ENCODE measurements at regions not wholly inside any gene's neighbourhood (a gene's known extent, or its start where the extent isn't known, plus 50 kb on each side); places are given as distances from the start of the nearest gene placed in this dataset.

DNA sequence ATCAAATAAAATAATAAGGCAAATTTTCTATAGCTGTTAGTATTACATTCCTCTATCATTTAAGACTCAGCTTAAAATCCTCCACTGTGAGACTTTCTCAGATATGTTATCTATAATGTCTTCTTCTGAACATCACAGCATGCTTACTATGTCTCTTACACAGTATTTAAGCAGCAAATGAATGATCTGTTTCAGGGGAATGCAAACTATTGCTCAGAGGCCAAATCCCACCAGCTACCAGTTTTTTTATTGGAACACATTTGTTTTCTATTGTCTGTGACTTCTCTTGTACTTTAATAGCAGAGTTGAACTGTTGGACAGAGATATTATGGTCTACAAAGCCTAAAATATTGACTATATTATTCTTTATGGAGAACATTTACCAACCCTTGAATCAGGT lies 59.6 kb downstream of the C3orf38 start:
- DNase-seq (ENCODE audit: low read depth in 2 of 3, low spot score in 2 of 3), result no peak

DNA sequence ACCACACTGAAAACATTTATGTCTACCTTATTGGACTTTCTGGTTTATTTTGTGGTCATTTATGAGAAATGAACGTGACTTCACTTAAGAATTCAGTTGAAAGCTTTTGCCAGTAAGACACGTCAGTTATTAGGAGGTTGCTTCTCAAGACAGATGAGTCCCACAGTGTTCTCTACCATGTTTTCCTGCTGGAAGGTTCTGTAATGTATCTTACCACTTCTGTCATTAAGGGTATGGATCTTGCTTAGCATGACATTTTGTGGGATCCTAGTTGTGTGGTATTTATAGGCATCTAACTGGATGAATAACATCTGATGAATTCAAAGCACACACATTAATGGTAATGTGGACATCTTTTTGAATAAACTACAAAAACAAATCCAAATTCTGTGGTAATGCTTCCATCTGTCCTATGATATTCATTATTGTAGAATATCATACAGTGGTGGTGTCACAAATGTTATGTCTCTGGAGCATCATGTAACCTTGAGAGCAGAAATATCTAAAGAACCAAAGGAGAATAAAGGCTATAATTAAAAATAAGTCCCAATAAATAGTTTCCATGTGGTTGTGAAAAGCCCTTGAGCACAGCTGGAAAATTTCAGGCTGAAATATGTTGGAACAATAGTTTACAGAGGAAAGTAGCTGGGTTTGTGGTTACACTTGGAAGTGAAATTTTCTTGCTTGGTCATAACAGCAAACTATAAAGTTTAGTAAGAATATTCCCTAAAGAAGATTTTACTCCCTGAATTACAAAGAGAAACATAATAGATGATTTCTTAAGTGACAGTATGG lies 61.5 kb downstream of the C3orf38 start:
- DNase-seq (ENCODE audit: low read depth in 2 of 3, low spot score in 2 of 3), result no peak

DNA sequence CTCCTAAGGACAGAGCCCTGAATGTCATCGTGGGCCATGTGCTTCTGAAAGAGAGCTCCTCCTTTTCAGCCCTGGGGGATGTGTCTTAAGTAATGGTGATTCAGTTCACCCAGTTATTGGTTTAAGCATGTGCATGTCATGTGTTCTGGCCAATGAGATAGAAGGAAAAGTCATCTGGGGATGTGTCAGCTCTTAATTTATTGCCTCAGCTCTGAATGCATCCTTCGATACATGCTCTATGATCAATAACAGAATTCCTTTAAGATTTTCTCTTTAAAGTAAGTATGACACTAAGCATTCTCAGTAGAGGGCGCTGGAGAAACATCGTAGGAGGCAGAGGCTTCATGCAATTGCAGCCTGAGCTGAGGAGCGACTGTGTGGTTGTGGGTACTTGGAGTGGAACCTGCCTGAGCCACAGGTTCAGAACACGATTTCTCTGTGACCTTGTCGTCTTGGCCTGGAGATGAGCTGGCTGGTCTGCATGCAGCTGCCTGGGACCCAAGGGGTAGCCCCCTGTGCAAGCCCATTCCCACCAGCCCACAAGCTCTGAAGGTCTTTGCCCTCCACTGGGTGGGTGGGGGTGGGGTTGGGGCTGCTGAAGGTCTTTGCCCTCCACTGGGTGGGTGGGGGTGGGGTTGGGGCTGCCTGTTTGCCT lies 69.5 kb downstream of the C3orf38 start:
- peak in 2 of 3 donors; percentile 46 to 71 for DNase-seq (ENCODE audit: low read depth in 2 of 3, low spot score in 2 of 3)

DNA sequence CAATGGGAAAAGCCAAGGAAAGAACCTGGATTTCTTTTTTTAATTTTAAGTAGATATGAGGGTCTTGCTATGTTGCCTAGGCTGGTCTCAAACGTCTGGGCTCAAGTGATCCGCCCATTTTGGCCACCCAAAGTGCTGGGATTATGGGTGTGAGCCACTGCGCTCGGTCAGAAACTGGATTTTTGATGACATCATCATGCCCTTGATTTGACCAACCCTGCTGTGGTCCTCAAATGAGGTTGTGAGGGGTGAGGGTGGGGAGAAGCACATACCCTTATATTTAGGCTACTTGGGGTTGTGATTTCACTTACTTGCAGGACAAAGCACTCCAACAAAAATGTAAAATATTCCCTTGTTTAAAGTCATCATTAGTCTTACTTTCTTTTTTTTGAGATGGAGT lies 70.4 kb downstream of the C3orf38 start:
- DNase-seq (ENCODE audit: low read depth in 2 of 3, low spot score in 2 of 3), result no peak

DNA sequence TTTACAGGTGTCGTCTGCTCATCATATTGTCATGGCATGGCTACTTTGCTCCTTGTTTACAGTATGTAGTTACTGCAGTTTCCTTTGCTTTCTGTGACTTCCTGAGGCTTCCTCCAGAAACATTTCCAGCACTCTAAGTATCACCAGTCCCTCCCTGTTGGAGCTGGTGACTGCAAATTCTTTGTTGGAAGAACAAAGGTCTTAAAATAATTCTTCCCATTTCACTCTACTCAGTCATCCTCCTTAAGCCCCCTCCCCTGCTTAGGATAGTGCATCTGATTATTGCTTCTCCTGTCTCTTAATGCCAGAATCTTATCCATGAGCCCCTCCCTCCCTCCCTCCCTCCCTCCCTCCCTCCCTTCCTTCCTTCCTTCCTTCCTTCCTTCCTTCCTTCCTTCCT lies 72.0 kb downstream of the C3orf38 start:
- DNase-seq (ENCODE audit: low read depth in 2 of 3, low spot score in 2 of 3), result no peak

DNA sequence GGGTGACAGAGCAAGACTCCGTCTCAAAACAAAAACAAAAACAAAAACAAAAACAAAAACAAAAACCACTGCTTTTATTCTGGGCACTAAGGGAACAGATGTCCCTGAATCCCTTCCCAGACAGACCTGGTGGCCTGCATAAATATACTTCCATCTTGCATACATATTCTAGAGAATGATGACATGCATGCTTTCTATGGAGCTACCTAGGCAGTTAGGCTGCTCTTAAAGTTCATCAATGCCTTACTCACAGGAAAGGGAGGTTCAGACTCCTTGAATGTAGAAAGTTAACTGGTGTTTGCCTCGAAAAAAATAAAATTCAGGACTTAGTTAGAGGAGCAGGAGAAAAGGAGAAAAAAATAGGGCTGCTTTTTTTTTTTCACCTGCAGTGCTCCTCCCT lies 72.6 kb downstream of the C3orf38 start:
- no peak for DNase-seq (ENCODE audit: low read depth in 2 of 3, low spot score in 2 of 3)

DNA sequence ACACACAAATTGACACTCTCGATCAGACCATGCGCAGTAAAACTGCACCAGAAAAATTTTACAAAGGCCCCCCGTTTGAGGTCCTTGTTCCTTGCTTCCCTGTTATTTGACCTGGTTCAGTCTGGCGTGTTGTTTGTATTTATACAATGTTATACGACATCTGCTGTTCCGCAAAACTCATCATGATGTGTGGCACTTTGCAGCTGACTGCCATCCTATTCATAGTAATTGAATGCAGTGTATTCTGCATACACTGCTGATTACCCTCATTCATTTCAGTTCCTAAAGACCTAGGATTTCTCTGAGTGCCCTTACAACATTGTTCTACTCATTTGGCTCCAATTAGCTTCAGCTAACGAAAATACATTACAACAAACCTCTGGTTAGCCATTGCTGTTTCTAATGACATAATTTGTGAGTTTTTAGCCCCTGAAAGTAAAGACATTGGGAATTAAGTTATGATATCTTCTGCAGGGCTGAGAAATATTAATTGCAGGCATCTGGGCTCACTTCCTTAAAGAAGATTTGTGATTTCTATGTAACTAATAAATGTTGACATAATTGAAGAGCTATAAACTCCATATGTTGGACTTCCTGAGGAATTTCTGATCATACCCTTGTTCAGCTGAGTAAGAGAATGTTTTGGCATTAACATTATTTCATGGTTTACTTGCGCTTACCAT lies 75.7 kb downstream of the C3orf38 start:
- DNase-seq (ENCODE audit: low read depth in 2 of 3, low spot score in 2 of 3), result no peak

DNA sequence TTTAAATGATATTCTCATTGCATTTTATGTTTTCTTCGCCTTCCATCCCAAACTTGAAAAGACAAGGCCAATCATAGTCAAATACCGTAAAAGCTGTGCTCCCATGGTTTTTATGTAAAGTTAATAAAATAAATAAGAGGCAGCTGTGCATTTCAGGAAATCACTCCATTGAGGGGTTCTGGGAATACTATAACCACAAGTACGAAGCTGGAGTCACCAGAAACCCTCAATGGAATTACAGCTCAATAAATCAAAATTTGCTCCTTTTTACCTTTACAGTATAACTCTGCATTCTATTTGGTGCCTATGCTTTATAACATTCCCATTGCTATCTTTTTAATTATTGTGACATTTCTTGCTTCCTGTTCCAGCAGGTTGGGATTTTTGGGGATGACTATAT lies 77.2 kb downstream of the C3orf38 start:
- no peak for DNase-seq (ENCODE audit: low read depth in 2 of 3, low spot score in 2 of 3)

DNA sequence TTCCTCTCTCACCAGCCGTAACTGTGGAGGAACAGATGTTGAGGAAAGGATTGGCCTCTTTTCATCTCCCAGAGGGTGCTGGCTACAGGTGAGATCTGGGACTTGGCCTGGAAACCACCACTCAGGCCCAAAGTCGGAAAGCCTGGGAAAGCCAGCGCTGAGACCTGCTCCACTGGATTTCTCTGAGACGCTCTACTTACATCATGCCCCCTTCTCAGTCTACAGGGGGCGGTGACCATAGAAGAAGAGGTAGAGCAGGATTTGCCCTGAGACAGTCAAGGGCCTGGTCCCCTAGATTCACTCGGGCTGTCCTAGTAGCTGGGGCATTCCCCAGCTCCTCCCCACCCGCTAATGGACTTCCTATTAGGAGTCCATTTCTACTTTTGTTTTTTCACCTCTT lies 80.9 kb downstream of the C3orf38 start:
- DNase-seq (ENCODE audit: low read depth in 2 of 3, low spot score in 2 of 3), result no peak

DNA sequence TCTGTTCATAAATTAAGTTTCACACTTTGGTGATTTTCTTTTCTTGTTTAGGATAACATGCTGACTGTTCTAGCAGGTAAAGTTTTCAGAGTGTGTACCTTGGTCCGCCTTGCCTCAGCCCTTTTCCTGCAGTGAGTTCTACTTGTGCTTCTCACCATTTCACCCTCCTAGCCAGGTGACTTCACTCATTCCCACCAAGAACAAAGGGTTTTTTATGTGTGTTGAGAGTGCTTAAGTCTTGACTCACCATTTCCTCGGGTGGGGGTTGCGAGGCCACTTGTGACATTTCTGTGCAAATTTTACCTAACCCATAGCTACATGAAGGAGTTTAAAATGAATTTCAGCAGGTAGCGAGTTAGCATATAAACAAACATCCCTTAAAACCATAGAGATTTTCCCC lies 81.4 kb downstream of the C3orf38 start:
- no peak for DNase-seq (ENCODE audit: low read depth in 2 of 3, low spot score in 2 of 3)

DNA sequence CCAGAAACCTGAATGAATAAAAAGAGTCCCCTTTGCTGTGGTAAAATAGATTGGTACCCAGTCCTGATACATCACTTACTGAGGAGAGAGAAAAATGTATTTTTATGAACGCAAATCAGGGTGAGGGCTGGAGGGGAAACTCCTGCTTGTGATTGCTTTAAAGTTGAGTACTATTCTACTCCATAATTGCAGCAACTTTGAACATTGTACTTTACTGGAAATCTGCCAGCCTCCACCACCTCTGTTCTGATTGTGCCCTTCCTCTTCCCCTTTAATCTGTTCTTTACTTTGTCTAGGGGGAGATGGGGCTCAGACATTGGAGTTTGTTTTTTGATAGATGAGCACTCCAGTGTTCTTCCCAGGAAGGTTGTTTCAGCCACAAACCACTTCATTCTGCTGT lies 81.9 kb downstream of the C3orf38 start:
- no peak for DNase-seq (ENCODE audit: low read depth in 2 of 3, low spot score in 2 of 3)

DNA sequence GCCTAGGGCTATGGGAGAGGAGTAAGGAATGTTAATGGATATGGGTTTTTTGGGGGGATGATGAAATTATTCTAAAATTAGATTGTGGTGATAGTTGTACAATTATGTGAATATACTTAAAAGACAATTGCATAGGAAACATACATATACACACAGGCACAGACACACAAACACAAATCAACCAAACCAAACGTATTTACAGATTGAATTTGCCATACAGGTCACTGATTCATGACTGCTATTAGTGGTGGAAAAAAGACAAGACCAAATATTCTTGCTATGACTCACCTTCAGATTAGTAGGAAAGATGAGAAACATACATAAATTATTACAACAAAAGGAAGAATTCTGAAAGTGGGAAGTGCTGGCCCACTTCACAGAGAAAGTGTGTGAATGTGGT lies 85.3 kb downstream of the C3orf38 start:
- DNase-seq (ENCODE audit: low read depth in 2 of 3, low spot score in 2 of 3), result no peak

DNA sequence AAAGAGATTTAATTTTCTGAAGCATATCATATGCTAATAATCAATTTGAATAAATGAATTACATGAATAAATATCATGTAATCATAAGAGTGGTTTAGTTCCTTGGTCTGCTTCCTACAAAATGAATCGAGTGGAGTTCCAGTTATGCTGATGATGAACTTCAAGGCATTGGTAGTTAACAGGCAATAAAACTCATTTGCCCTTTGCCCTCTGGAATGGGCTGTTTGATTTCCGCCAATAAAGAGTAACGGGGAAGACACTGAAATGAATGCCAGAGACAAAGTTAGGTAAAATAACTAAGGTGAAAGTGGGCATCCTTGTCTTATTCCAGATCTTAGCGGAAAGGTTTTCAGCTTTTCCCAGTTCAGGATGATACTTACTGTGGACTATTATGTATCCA lies 90.1 kb downstream of the C3orf38 start:
- DNase-seq (ENCODE audit: low read depth in 2 of 3, low spot score in 2 of 3), result no peak

DNA sequence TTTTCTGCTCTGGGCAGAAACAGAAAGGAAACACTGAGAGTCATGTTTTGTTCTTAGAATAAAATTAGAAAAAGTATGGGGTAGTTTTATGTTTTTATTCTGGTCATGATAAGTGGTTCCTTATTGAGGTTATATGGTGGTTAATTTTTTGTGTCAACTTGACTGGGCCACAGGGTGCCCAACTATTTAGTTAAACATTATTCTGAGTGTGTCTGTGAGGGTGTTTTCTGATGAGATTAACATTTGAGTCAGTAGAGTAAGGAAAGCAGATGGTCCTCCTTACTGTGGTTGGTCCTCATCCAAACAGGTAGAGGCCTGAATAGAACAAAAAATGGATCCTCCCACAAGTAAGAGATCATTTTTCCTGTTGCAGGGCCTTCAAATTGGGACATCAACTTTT lies 98.9 kb downstream of the C3orf38 start:
- no peak for DNase-seq (ENCODE audit: low read depth in 2 of 3, low spot score in 2 of 3)

DNA sequence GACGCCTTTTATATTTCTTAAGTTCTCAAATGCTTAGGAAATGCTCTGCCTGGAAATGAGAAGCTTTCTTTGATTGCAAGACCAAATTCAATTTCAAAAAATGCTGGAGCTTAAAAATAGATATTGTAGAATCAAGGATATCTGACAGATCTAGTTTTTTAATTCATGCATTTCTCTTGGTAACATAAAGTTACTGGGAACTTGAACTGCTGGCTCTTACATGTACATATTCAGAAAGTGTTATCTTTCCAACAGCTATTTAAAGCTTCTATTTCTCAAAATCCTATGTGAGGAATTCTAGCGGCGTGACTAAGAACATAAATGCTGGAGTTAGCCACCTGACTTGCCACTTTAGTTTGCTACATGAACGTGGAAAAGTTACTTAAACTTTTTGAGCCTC lies 109.3 kb downstream of the C3orf38 start:
- no peak for DNase-seq (ENCODE audit: low read depth in 2 of 3, low spot score in 2 of 3)

DNA sequence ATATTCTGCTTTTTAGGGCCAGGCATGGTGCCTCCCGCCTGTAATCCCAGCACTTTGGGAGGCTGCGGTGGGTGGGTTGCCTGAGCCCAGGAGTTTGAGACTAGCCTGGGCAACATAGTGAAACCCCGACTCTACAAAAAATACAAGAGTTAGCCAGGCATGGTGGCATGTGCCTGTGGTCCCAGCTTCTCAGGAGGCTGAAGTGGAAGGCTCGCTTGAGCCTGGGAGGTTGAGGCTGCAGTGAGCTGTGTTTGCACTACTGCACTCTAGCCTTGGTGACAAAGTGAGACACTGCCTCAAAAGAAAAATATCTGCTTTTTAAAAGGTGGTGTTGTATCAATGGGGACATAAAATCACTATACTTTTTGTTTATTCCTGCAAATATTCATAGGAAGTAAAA lies 112.8 kb downstream of the C3orf38 start:
- DNase-seq (ENCODE audit: low read depth in 2 of 3, low spot score in 2 of 3), result no peak

DNA sequence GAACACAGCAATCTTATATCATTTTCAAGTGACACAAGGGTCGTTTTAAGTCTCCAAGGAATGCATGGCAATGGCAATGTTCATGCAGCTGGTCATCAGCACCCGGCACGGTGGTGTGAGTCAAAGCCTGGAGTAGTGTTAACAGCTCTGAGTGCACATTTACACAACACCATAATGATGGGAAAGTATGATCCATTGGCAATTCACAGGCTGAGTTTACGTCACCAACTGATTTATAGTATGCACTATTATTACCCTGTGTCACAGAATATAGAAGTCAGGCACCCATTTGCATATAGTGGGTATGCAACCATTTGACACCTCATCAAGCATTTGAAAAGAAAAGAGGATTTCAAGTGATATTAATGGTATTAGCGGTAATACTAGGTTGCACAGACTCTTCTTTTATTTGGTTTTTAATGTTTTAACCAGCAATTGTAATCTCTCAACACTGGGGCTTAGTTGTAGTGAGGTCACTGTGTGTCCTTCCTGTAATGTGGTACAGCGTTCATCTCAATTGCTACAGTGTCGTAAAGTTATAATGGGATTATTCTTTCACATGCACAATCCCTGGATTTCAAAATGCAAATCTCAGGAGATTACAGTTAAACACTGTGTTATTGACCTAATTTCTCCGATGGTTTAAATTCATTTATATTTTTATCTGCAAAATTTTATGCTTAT lies 113.8 kb downstream of the C3orf38 start:
- no peak for DNase-seq (ENCODE audit: low read depth in 2 of 3, low spot score in 2 of 3)

DNA sequence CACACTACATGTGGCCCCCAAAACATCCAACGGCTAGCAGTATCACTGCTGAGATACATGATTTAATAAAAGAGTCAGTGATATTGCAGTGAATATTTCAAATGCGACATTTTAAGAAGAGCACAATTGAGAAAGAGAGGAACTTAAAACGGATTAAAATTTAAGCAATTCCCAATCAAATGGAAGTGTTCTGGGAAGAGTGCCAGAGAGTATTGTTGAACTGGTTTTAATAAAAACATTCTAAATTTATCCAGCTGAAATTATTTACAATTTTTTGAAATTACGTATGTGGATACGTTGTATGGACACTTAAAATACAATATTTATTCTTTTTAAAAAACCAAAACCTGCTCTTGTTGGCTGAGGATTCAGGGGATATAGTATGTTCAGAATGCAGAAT lies 117.7 kb downstream of the C3orf38 start:
- DNase-seq (ENCODE audit: low read depth in 2 of 3, low spot score in 2 of 3), result no peak

DNA sequence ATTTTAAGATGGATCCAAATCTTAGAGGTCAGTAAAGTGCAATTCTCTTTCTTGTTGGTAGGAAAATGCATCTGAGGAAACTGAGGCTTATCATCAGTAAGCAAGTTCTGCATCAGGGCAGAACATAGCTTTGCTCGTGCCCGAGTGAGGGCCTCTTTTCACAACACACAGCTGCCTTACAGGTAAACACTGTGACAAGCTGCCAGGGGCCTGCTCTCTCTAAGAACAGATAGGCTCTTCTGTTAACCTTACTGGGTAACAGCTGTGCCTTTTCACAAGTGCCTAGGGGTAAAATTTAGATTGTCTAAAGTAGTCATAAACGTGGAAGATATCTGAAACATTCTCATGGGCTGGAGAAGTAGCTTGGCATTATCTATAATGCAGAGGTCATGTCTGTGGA lies 118.1 kb downstream of the C3orf38 start:
- no peak for DNase-seq (ENCODE audit: low read depth in 2 of 3, low spot score in 2 of 3)

DNA sequence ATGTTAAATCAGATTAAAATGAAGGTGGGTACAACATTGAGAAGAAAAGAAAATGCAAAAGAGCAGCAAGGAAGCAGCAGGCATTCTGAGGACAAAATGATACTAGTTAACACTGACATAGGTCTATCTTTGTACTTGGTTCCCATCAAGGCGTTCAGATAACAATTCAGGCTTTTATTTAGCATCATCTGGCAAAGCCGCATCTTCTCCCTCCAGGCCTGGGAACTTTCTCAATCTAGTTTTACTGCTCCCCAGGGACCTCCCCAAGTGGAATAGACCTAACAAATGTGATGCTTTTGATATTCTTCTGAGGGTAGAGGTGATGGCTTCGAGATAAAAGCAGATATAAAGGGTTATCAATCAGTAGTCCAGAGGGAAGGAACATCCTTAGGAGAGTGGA lies 130.6 kb downstream of the C3orf38 start:
- DNase-seq (ENCODE audit: low read depth in 2 of 3, low spot score in 2 of 3), result no peak

DNA sequence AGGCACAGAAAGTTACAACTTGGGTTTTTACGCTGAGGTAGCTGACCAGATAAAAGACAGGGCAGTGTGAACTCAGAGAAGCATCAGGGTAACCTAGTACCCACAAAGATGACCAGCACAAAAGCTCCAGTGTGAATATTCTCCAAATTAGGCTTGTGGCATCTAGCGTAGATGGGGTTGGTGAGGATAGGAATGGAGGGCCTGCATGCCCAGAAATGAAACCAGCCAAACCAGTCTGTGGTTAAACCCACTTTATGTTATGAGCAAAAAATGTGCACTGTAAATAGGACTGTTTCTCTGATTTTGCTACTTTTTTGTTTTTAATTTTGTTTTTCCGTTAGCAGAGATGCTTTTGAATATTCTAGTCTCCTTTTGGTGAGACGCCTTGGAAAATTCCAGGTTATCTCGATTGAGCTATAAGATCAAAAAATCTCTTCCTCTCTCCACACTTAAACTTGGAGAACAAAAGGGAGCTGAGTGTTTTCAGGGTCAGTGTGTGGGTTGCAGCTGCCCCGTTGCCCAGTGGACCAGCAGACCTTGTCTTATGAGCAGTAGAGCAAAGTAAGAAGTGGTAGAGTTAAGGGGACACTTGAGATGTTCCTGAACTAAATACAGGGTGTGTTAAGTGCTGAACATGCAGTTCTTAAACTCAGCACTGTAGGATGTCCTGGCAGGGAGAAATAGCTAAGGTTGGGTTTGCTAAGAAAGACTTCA lies 132.9 kb downstream of the C3orf38 start:
- no peak for DNase-seq (ENCODE audit: low read depth in 2 of 3, low spot score in 2 of 3)

Data from hematopoietic multipotent progenitor cell (in vitro differentiated cells).